GM21381 (cell line): ENCODE measurements at regions not wholly inside any gene's neighbourhood (a gene's known extent, or its start where the extent isn't known, plus 50 kb on each side); places are given as distances from the start of the nearest gene placed in this dataset.

ENCODE experiments used
- ATAC-seq: cut with Tn5 transposase; IDR thresholded peaks from one replicate; pipeline ENCODE4 v1.9.1; 2021; ENCODE audit warnings: mild to moderate bottlenecking, moderate library complexity; ENCODE audit not compliant: unreplicated experiment

GRCh38 chr5:89946508-89946907, 463.0 kb downstream of the CETN3 start:
- no peak for ATAC-seq

GRCh38 chr5:89942171-89942570, 467.4 kb downstream of the CETN3 start:
- no peak for ATAC-seq

GRCh38 chr5:89936576-89936975, 473.0 kb downstream of the CETN3 start:
- no peak for ATAC-seq

DNA sequence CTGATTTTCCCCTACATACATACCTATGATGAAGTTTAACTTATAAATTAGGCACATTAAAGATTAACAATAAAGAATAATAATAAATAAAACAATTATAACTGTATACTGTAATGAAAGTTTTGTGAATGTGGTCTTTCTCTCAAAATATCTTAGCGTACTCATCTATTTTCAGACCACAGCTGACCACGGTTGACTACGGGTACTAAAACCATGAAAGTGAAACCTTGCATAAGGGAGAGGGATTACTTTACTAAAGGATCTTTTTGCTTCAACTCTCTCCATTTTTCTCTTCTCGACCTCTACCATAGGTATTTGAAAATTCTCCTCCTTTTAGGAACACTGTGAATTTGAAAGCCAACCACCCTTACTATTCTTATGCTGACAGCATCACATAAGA, 475.5 kb downstream of the CETN3 start:
- peak; percentile 42 for ATAC-seq

DNA sequence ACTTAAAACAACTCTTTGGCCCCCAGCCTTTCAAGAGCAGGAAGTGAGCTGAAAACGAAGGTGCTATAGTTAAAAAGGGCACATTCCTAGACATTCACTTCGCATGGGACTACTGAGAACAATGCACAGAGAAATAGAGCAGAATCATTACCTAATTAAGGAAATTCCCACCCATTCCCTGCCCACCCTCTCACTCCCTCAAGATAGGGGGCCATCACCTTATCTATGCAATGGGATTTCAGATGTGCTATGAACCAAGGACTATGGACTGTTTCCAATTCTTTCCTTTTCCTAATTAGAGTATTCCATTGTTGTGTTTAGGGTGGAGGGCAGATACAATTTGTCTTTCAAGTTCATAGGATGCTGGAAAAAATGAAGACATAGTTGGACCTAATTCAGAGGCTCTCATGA, 476.8 kb downstream of the CETN3 start:
- ATAC-seq, result no peak

DNA sequence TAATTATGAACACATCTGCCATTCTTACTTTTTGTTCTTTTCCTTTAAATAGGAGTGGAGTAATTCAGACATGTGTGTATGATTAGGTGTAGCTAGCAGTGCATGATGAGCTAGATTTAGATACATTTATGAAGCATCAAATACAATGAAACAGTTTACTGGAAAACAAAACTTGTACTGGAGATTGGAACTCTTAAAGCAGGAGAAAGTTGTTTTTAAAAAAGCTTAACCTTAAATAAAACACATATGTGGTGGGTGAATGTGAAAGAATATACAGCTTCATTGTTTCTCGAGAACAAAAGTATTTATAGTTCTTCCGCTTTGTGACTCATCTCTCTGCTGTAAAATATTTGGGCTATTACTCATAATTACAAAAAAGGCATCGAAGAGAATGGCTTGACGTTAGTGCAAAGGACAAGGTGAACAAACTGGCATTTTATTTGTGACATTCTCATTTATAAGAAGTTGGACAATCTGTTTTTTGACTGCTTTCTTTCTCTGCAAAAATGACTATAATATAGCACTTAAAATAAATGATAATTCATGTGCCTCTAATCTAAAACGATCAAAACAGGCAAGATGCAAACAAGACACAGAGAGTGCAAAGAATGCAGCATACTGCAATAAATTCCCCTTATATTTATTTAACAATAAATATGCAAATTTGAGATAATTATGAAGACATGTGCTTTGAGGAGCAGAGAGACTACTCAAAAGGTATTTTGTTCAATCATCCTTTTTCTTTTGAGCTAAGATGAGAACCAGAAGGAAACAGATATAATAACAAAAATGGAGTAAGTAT, 478.8 kb downstream of the CETN3 start:
- peak; percentile 80 for ATAC-seq

- no peak for ATAC-seq
These were observed 479.7 kb downstream of the CETN3 start for GRCh38 chr5:89929834-89930233.

GRCh38 chr5:89929173-89929572, 480.4 kb downstream of the CETN3 start:
- no peak for ATAC-seq

DNA sequence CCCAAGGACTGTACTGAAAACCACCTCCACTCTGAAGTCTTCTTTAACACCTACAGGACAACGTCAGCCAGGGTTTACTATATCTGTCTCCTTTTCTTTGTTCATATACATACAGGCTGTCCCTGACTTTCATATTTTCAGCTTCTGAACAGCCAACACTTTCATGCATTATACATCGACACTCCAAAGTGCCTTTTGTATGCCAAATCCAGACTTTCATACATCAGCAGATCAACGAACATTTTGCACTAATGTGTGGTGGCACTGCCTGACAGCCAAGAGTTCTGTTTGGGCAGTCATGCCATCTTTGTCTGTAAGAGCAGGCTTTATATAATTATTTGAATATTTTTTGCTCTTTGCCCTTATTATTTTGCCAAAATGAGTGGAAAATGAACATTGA, 487.4 kb downstream of the CETN3 start:
- ATAC-seq, result no peak

- no peak for ATAC-seq
These were observed 492.4 kb downstream of the CETN3 start for GRCh38 chr5:89917112-89917511.

DNA sequence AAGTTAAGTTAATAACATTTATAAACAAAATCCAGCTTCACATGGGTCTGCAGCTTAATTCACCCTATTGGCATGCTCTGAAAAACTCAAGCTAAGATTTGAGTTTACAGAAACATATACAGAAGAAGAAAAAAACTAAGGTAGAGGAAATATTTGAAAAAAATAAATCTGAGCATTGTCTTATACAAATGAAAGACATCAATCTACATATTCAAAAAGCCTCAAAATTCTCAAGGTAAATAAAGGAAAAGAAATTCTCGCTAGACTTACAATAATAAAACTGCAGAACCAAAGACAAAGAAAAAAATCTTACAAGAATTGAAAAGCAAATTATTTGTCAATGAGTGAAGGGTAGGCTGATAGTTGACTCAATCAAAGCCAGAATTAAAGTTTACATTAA, 493.4 kb downstream of the CETN3 start:
- no peak for ATAC-seq

- ATAC-seq, result no peak
These were observed 500.7 kb downstream of the CETN3 start for GRCh38 chr5:89908876-89909275.

- no peak for ATAC-seq
These were observed 505.1 kb downstream of the CETN3 start for GRCh38 chr5:89904442-89904841.

DNA sequence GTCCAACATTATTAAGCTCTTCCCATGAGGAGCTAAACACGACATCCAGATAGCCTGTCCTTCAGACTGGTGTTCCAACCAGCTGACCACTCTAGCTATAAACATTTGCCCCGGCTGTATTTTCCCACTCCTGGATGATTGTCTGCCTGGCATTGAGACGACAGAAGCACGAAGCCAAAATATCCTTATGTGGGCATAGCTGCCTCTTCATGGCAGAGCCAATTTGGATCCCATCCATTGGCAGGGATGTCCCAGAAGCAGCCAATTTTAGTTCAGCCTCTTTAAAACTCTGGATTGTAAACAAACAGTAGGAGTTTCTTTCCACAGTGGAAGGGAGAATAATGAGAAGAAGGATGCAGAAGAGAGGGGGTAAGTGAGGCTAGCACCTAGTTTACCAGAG, 507.6 kb downstream of the CETN3 start:
- ATAC-seq, result no peak

- no peak for ATAC-seq
These were observed 508.2 kb downstream of the CETN3 start for GRCh38 chr5:89901346-89901745.

- ATAC-seq, result no peak
These were observed 509.2 kb downstream of the CETN3 start for GRCh38 chr5:89900346-89900745.

DNA sequence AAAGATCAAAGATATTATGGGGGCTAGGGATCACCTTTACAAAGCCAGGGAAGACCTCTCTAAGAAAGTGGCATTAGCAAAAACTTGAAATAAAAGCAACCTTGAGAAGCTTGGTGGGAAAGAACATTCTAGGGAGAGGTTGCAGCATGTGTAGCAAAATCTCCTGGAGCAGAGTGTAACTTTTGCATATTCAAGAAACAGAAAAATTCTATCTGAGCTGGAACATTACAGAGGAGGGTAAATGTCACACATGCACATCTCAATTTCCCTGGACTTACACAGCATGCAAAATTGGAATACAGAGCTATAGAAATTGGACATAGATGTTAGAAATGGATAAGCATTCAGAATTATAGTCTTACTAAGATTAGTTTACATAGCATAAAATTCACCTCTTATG, 510.0 kb downstream of the CETN3 start:
- no peak for ATAC-seq

GRCh38 chr5:89893546-89893945, 516.0 kb downstream of the CETN3 start:
- no peak for ATAC-seq

DNA sequence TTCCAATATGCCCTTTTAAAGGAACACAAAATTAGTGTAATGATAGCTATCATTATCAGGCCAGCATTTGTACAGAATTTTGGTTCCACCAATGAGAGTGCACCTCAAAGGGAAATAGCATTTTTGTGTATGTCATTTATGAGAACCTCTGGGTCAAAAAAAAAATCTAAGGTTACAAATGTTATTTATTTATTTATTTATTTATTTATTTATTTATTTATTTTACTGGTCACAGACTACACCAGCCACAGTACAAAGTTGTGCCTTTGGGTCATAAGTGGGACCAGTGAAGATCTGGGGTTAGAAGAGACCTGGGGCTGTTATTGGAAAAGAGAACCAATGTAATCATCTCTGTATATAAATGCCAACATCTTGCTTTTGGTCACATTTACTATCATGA, 523.9 kb downstream of the CETN3 start:
- ATAC-seq, result no peak

DNA sequence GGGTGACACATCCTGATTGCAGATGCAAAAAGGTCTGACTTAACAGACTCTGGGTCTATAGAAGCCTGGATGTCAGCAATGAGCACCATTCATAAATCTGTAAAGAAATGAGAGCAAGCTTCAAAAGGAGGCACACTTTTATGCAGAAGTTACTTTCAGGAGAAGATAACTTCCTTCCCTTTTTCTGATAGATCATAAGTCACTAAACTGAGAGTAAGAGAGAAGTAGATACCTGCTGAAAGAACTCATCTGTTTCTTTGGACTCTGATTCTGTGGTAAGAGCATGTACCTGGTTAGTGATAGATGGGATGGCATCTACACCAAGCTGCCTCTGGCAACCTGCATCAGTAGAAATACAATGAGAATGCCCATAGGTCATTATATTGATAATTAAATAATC, 525.6 kb downstream of the CETN3 start:
- ATAC-seq, result no peak

DNA sequence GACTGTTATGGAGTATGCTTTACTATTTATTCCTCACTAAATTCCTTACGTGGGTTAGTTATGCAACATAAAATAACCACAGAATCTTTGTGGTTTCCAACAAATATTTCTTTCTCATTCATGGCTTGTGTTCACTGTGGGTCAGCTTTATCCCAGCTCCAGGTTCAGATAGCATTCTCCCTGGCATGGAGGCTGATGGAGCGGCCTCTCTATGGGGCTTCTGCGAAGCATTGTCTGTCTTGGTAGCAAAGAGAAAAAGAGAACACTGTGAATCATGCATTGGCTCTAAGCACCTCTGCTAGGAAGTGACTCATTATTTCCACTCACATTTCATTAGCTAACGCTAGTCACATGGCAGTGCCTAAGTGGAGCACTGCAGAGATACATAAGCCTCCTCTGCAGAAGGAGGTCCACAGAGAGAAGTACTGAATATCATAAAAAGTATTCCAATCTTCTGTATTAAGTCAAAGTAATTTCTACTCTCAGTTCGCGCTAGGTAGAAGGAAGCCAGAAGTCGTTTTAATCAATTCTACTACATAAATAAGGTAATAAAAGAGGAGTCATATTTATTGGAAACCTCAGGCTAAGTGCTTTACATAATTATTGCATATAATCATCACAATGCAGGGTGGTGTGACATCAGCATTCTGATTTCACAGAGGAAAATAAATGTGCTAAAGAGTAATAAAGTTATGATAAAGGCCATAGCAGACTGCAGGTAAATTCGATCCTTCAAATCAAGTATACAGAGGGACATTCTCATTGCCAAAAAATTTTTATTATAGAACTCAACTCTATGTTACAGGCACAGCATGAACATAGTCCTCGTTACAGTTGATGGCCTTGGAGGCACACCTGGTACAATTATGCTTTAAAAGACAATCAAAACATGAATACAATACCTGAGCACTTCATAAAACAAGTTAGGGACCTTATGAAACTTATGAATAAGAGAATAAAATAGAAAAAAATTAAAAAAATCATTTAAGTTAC, 531.1 kb downstream of the CETN3 start:
- ATAC-seq, result no peak

DNA sequence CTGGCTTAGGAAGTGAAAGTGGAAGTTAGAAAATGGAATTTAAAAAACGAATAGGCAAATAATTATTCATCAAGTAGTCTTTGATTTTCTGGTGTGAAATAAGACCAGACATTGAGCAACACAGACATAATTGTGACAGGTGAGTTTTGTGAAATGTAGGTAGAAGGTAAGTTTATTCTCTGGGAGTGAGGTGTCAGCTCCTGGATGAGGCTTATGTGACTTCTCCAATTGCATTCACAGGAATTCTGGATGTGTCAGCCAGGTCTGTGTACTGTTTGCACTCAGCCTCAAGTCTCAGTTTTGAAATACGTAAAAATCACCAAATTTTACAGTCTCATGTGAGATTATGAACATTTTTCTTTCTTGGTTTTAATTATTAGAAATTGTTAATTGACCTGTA, 537.6 kb downstream of the CETN3 start:
- ATAC-seq, result no peak
